EH (cell line): ENCODE measurements at regions not wholly inside any gene's neighbourhood (a gene's known extent, or its start where the extent isn't known, plus 50 kb on each side); places are given as distances from the start of the nearest gene placed in this dataset.
"Not testable (repeated sequence)": the region's sequence is repeated elsewhere in the genome, so short reads cannot be mapped to it uniquely, and the experiment has no call there.

ENCODE experiments used
- DNase-seq: peaks from one replicate; pipeline ENCODE4 v3.0.0-alpha.2; 2015; ENCODE audit warnings: low read depth

GRCh38 chr4:169894767-169895166 is 131.4 kb downstream of the MFAP3L start:
- DNase-seq = not testable (repeated sequence)

- DNase-seq = no peak
These were observed 128.1 kb upstream of the HPF1 start for GRCh38 chr4:169885893-169886292.

GRCh38 chr4:169881769-169882168 is 124.0 kb upstream of the HPF1 start:
- DNase-seq = no peak

GRCh38 chr4:169870507-169870906 is 112.8 kb upstream of the HPF1 start:
- no peak for DNase-seq

- DNase-seq = peak; percentile 28
These were observed 111.7 kb upstream of the HPF1 start for GRCh38 chr4:169869490-169869889.

GRCh38 chr4:169861593-169861992 is 103.8 kb upstream of the HPF1 start:
- DNase-seq = no peak

GRCh38 chr4:169859366-169860216 is 101.8 kb upstream of the HPF1 start:
- DNase-seq = no peak

GRCh38 chr4:169854090-169854489 is 96.3 kb upstream of the HPF1 start:
- no peak for DNase-seq

GRCh38 chr4:169852481-169852880 is 94.7 kb upstream of the HPF1 start:
- DNase-seq = no peak

GRCh38 chr4:169851750-169852149 is 94.0 kb upstream of the HPF1 start:
- DNase-seq = no peak

GRCh38 chr4:169849456-169849855 is 91.7 kb upstream of the HPF1 start:
- DNase-seq = no peak

GRCh38 chr4:169848018-169848417 is 90.3 kb upstream of the HPF1 start:
- no peak for DNase-seq

- no peak for DNase-seq
These were observed 89.4 kb upstream of the HPF1 start for GRCh38 chr4:169847171-169847570.

GRCh38 chr4:169846396-169846795 is 88.7 kb upstream of the HPF1 start:
- peak; percentile 31 for DNase-seq

GRCh38 chr4:169841776-169842175 is 84.0 kb upstream of the HPF1 start:
- DNase-seq = no peak

GRCh38 chr4:169840554-169840953 is 82.8 kb upstream of the HPF1 start:
- DNase-seq = no peak

GRCh38 chr4:169828329-169828728 is 70.6 kb upstream of the HPF1 start:
- DNase-seq = not testable (repeated sequence)

- DNase-seq = no peak
These were observed 69.0 kb upstream of the HPF1 start for GRCh38 chr4:169826634-169827187.

GRCh38 chr4:169823685-169824084 is 65.9 kb upstream of the HPF1 start:
- peak; percentile 71 for DNase-seq

- DNase-seq = no peak
These were observed 63.7 kb upstream of the HPF1 start for GRCh38 chr4:169821402-169821801.

GRCh38 chr4:169818063-169818679 is 60.4 kb upstream of the HPF1 start:
- no peak for DNase-seq

- peak; percentile 10 for DNase-seq
These were observed 57.9 kb upstream of the HPF1 start for GRCh38 chr4:169815606-169816005.

- DNase-seq = peak; percentile 13
These were observed 53.7 kb upstream of the HPF1 start for GRCh38 chr4:169811476-169811875.
